H54 (cell line): ENCODE measurements at regions not wholly inside any gene's neighbourhood (a gene's known extent, or its start where the extent isn't known, plus 50 kb on each side); places are given as distances from the start of the nearest gene placed in this dataset.

Experiments
- DNase-seq: peaks from one replicate; pipeline ENCODE4 v3.0.0; 2011; ENCODE audit warnings: low spot score, mixed read lengths; ENCODE audit not compliant: insufficient read length
- FAIRE-seq: peaks from 3 replicates; lab custom pipeline; 2011; peaks lifted over from hg19 to GRCh38; lab: Jason Lieb, UNC
- POLR2A ChIP-seq: IDR thresholded peaks from 2 replicates; pipeline ENCODE4 v1.6.1; 2011; ENCODE audit warnings: low read depth, mild to moderate bottlenecking, low read length

GRCh38 chr2:177021706-177022343 lies 190.8 kb upstream of the HNRNPA3 start:
- TF ChIP-seq POLR2A: no peak
- DNase-seq (no peak), FAIRE-seq (no peak)

DNA sequence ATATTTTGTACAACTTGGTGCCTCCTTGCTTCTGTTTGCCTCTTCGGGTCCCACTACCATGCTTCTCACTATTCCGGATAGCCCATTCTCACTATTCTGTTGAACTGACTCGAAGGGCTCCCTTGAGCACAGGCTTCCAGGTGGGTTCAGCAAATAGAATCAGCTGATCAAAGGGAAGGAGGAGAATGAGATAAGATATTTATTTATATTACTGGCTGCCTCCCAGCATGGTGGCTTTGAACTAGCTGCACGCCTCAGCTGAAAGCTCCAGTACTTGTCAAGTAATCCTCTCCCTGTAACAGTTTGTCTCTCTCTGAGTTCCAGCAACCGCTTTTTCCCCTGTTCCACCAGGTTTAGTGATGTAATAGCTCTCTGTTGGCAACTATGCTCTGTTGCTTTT lies 187.8 kb upstream of the HNRNPA3 start:
- no peak for DNase-seq
- no peak for FAIRE-seq
- TF ChIP-seq POLR2A: no peak

GRCh38 chr2:177026253-177026652 lies 186.3 kb upstream of the HNRNPA3 start:
- FAIRE-seq: no peak
- TF ChIP-seq POLR2A: no peak
- no peak for DNase-seq

GRCh38 chr2:177026956-177027355 lies 185.6 kb upstream of the HNRNPA3 start:
- no peak for TF ChIP-seq POLR2A
- FAIRE-seq: no peak
- no peak for DNase-seq

DNA sequence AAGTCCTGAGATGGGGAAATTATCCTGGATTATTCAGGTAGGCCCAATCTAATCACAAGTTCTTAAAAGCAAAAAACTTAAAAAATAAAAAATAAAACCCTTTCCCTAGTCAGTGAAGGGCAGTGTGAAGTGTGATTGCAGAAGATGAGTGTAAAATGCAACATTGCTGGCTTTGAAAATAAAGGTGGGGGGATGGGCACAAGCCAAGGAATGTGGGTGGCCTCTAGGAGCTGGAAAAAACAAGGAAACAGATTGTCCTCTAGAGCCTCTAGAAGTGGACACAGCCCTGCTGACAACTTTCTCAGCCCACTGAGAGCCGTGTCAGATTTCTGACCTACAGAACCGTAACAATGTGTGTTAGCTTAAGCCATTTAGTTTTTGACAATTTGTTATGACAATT lies 184.3 kb upstream of the HNRNPA3 start:
- FAIRE-seq (no peak), DNase-seq (no peak)
- TF ChIP-seq POLR2A: no peak

DNA sequence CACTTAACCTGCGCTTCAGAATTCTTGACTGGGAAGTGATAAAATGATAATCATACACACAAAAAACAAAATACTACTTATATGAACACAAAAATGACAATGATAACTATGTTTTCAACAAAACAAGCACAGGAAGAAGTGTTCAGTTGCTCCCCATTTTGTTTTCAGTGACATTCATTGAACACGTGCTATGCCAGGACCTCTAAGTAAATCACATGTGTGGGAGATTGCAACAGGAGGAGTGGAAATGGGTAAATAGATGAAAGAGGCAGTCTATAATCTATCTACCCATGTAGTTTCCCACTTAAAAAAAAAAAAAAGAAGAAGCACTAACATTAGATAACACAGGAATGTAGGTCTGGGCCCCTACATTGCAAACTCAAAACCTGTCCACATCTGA lies 183.5 kb upstream of the HNRNPA3 start:
- DNase-seq: no peak
- no peak for FAIRE-seq
- TF ChIP-seq POLR2A: no peak

DNA sequence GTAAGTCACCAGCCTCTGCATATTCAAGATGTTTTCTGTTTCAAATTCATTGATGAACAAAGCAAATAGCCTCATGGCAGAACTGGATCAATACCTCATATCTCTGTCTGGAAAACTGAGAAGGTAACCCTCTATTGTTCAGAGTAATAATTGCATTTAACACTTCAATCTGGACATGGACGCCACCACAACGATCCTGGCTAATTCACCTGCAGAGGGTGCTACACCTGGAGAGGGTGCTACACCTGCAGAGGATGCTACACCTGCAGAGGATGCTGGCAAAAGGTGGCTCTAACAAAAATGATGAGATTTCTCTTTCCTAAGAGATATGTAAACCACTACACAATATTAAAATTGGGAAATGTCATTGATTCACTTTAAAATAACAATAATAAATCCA lies 183.1 kb upstream of the HNRNPA3 start:
- FAIRE-seq: no peak
- no peak for TF ChIP-seq POLR2A

DNA sequence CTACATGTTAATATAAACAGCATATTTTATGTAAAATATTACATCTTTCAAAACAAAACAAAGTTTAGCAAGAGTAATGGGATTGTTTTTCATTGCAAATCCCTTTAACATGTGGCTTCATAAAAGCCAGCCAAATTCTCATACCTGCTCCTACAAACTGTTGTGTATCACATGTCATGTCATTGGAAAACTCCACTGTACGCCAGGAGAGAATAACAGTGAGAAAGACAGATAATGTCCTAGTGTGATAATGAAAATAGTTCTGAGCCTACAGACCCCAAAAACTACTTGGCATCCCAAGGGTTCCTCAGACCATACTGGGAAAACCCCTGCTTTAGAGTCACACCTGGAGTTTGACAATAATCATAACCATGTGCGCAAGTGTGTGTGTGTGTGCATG lies 182.7 kb upstream of the HNRNPA3 start:
- TF ChIP-seq POLR2A: no peak
- FAIRE-seq: no peak
- no peak for DNase-seq

More for the DNA sequence above, 183.1 kb upstream of the HNRNPA3 start:
- DNase-seq: no peak

DNA sequence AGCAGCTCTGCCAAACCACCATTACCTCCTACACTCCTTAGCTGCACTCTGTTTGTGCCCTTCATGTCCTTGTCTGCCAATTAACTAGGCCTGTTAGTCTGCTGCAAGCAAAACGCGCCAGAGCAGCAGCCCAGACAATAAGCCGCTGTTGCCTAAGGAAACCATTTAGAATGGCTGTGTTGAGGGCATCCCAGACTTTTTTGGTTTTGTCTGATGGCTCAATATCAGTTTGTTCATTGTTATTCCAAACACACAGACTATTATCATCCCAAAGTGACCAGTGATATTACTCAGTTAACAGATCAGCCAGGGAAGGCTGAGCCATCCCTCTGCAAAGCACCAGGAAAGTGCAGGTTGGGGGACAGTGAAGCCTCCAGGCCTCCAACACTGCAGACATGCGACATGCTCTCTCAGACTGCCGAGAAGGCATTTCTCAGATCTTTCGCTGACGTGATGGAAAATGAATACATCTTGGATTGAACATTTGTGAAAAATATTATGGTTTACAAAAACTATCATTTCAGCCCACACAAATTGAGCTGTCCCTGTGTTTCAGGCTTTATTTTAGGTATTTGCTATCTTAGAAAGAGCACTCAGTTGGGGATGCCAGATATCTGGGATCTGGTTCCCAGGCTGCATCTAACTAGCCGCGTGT lies 182.0 kb upstream of the HNRNPA3 start:
- no peak for DNase-seq
- no peak for FAIRE-seq
- TF ChIP-seq POLR2A: no peak

DNA sequence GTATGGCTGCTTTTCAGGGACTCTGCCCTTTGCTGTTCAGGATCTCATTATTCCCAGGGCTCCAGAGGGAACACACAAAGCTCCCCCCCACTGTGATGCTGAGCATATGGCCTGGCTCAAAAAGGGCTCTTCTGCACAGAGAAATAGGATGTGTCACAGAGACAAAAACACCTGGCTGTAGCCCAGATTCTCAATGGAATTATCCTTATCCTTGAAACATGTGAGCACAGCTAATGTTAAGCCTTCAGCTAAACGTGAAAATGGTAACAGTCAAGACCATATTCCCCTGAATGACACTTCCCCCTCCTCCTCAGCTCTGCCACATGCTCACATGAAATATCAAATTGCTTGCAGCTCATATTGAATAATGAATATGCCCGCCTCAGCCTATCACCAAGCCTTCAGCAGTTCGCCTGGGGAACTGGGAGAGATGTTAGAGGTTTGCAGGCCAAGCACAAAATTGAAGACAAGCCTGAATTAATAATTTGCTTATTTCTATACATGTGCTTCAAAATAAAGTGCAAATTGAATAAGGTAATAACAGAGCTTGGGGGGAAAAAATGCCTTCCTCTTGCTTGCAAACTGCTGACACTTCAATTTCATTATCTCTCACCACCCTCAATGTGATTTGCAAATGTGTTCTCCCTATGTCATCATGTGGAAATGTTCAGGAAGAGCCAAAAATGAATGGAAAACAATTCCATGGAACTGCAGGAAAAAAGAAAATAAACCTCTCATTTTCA lies 181.0 kb upstream of the HNRNPA3 start:
- DNase-seq: no peak
- no peak for TF ChIP-seq POLR2A
- FAIRE-seq: no peak

DNA sequence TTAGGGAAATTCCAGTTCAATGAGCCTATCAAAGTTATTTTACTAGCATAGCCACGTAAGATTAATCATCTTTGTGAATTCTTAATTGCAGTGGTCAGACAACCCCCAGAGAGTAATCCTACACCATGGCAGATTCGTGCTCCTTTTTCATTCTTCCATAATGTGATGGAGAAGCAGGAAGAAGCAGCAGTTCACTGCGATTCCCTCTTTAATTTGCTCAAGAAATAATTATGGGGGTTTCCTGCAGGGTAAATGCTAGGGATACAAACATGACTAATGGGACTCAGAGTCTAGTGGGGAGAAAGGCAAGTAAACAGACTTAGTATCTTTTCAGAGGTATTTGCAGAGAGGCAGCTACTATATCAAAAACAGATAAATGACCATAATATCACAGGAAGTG lies 175.8 kb upstream of the HNRNPA3 start:
- no peak for FAIRE-seq
- TF ChIP-seq POLR2A: no peak
- no peak for DNase-seq

- no peak for FAIRE-seq
These were observed 175.0 kb upstream of the HNRNPA3 start for GRCh38 chr2:177037569-177037968.

DNA sequence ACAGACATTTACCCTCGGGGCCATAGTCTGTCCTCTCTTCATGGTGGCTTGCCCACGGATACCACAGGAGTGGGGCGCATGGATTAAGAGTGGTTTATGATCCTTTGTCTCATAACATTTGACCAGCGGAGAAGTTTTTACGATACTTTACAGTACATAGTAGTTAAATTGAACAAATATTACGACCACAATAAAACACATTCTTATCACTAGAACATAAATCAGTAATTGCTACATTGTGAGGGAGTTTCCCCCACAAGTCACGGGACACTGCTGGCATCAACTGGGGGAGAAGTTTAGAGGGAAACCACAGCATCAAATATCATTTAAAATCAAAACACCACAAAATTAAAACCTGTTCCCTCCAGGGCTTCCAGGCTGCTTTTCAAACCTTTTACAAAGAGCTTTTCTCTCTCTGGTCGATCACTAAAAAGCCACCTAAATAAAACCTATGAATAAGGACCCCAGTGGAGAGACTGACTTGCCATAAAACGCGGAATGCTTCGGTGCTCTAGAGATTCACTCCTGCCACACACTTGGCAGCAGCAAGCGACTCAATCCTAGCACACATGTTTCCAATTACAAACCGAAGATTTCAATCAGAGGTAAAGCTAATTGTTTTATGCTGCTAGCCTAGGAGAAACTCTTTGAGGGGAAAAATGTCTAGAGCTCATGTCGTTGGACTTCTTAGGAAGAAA lies 173.7 kb upstream of the HNRNPA3 start:
- no peak for DNase-seq
- no peak for TF ChIP-seq POLR2A
- no peak for FAIRE-seq

More at GRCh38 chr2:177037569-177037968, 175.0 kb upstream of the HNRNPA3 start:
- no peak for TF ChIP-seq POLR2A
- DNase-seq: no peak

- DNase-seq (no peak), FAIRE-seq (no peak)
- no peak for TF ChIP-seq POLR2A
These were observed 170.3 kb upstream of the HNRNPA3 start for GRCh38 chr2:177042311-177042710.

DNA sequence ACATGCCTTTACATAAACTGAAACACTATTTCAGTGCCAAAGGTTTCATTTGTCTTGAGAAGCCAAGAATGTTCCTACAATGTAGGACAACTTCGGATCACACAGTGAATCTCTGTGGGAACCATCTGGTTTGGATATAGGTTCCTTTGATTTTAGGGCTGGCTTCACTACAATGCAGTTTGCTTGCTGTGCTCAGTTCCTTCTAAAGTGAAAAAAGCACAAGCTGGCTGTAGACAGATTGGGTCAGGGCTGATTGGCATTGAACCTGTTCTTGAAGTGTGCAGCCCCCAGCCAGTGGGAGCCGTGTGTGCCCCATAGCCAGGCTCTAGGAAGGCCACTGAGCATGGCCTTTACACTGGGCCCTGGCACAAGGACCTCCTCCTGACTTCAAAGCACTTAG lies 167.9 kb upstream of the HNRNPA3 start:
- DNase-seq (no peak), FAIRE-seq (no peak)
- TF ChIP-seq POLR2A: no peak
